Breast epithelium (tissue), 3 donors: ENCODE measurements at regions not wholly inside any gene's neighbourhood (a gene's known extent, or its start where the extent isn't known, plus 50 kb on each side); places are given as distances from the start of the nearest gene placed in this dataset.

ENCODE experiments used
- POLR2A ChIP-seq: fragments of 450-650 bp; IDR thresholded peaks from one replicate; pipeline ENCODE4 v1.6.1; 2016; ENCODE audit warnings: antibody characterized with exemption, mild to moderate bottlenecking, moderate library complexity
- TF ChIP-seq, protein P1 (sequence below), 3 donors: fragments of 450-650 bp; IDR thresholded peaks; one replicate each; pipeline ENCODE4 v1.5.1; 2016 to 2017; ENCODE audit warnings: antibody characterized with exemption in 3 of 3, mild to moderate bottlenecking in 3 of 3, moderate library complexity in 3 of 3

DNA sequence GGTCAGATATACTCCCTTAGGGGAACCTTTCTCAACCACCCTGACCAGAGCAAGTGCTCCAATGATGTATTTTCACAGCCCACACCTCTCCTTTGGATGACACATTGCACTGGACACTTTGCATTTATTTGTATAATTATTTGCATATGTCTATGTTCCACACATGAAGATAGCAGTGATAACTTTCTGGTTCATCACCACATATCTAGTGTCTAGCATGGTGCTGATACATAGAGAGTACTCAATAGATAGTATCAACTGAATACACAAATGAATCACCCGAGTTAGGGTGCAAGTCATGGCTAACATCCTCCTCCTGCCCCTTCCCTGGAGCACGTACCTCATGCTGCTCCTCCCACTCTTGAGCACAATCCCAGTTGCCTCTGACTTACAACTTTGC is 617.6 kb downstream of the EBF1 start:
- no peak for TF ChIP-seq POLR2A
- TF ChIP-seq, protein P1, sequence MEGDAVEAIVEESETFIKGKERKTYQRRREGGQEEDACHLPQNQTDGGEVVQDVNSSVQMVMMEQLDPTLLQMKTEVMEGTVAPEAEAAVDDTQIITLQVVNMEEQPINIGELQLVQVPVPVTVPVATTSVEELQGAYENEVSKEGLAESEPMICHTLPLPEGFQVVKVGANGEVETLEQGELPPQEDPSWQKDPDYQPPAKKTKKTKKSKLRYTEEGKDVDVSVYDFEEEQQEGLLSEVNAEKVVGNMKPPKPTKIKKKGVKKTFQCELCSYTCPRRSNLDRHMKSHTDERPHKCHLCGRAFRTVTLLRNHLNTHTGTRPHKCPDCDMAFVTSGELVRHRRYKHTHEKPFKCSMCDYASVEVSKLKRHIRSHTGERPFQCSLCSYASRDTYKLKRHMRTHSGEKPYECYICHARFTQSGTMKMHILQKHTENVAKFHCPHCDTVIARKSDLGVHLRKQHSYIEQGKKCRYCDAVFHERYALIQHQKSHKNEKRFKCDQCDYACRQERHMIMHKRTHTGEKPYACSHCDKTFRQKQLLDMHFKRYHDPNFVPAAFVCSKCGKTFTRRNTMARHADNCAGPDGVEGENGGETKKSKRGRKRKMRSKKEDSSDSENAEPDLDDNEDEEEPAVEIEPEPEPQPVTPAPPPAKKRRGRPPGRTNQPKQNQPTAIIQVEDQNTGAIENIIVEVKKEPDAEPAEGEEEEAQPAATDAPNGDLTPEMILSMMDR (IDR thresholded peaks at IDR 0.05), result no peak
